Thymus (tissue), 11 donors: ENCODE measurements at regions not wholly inside any gene's neighbourhood (a gene's known extent, or its start where the extent isn't known, plus 50 kb on each side); places are given as distances from the start of the nearest gene placed in this dataset.
"Not testable (repeated sequence)": the region's sequence is repeated elsewhere in the genome, so short reads cannot be mapped to it uniquely, and the experiment has no call there.

Experiments used
- DNase-seq, 9 donors: peaks; one replicate each; pipeline ENCODE4 v3.0.0-alpha.2; 2013; ENCODE audit warnings: low spot score in 9 of 9, low read depth in 6 of 9, missing footprints in 1 of 9
- H3K27ac ChIP-seq, 2 donors: one replicate each; pipeline ENCODE4 v1.5.1; 2013; ENCODE audit warnings: control low read depth in 1 of 2, low read depth in 1 of 2, low read length in 1 of 2, mild to moderate bottlenecking in 1 of 2, moderate library complexity in 1 of 2
- H3K27me3 ChIP-seq, 2 donors: one replicate each; pipeline ENCODE4 v1.5.1; 2013; ENCODE audit warnings: low read length in 1 of 2; ENCODE audit not compliant: control insufficient read depth in 2 of 2, insufficient read depth in 1 of 2
- H3K36me3 ChIP-seq, 2 donors: one replicate each; pipeline ENCODE4 v1.5.1; 2013; ENCODE audit warnings: low read length in 1 of 2, mild to moderate bottlenecking in 1 of 2, moderate library complexity in 1 of 2; ENCODE audit not compliant: control insufficient read depth in 2 of 2, insufficient read depth in 2 of 2
- H3K4me1 ChIP-seq, 2 donors: one replicate each; pipeline ENCODE4 v1.5.1; 2013; ENCODE audit warnings: low read length in 2 of 2; ENCODE audit not compliant: control insufficient read depth in 2 of 2, insufficient read depth in 2 of 2
- H3K4me3 ChIP-seq, 2 donors: one replicate each; pipeline ENCODE4 v1.5.1; 2013; ENCODE audit warnings: low read length in 2 of 2, control low read depth in 1 of 2, mild to moderate bottlenecking in 1 of 2
- H3K9me3 ChIP-seq, 2 donors: one replicate each; pipeline ENCODE4 v1.5.1; 2013; ENCODE audit warnings: low read length in 1 of 2, mild to moderate bottlenecking in 1 of 2; ENCODE audit not compliant: control insufficient read depth in 2 of 2, insufficient read depth in 1 of 2
- WGBS: extraction: QIAGEN DNeasy Blood & Tissue Kit; methylation state at CpG from one replicate; pipeline ENCODE4 v1.1.7; 2013; 5-methylcytosine and 5-hydroxymethylcytosine counted together
- donor health status: healthy.

GRCh38 chr11:44442893-44443673, 122.4 kb upstream of the CD82 start:
- H3K27me3 ChIP-seq, H3K4me3 ChIP-seq, H3K36me3 ChIP-seq, DNase-seq, H3K9me3 ChIP-seq, H3K27ac ChIP-seq, H3K4me1 ChIP-seq: not testable (repeated sequence)
- 95% methylated on average over 4 of the region's 4 CpGs for WGBS

- H3K4me3 ChIP-seq: no peak overlapping the region
- no peak overlapping the region for H3K27ac ChIP-seq
- no peaks in the 10 kb centered on the region for H3K4me1 ChIP-seq
- DNase-seq: no peak
- H3K9me3 ChIP-seq: no peaks in the 10 kb centered on the region
- H3K36me3 ChIP-seq: no peaks in the 10 kb centered on the region
- WGBS: 90% methylated on average over 28 of the region's 28 CpGs
- H3K27me3 ChIP-seq: peaks cover 0 to 2% of the 10 kb centered on the region in 2 donors
Observed at GRCh38 chr11:44443836-44444769, 121.4 kb upstream of the CD82 start.

GRCh38 chr11:44444770-44445321, 120.6 kb upstream of the CD82 start:
- Histone ChIP-seq H3K4me1 (no peaks in the 10 kb centered on the region), H3K9me3 (no peaks in the 10 kb centered on the region), H3K27me3 (peaks cover 0 to 2% of the 10 kb centered on the region in 2 donors), H3K4me3 (no peak overlapping the region), H3K27ac (no peak overlapping the region), H3K36me3 (no peaks in the 10 kb centered on the region)
- 61% methylated on average over 3 of the region's 3 CpGs for WGBS
- no peak for DNase-seq

GRCh38 chr11:44445500-44446365, 119.7 kb upstream of the CD82 start:
- DNase-seq: no peak
- Histone ChIP-seq H3K4me1 (no peaks in the 10 kb centered on the region), H3K36me3 (no peaks in the 10 kb centered on the region), H3K9me3 (no peaks in the 10 kb centered on the region), H3K27ac (no peak overlapping the region), H3K4me3 (no peak overlapping the region), H3K27me3 (peaks cover 0 to 2% of the 10 kb centered on the region in 2 donors)
- WGBS: 63% methylated on average over 9 of the region's 9 CpGs

- no peak for DNase-seq
- no peaks in the 10 kb centered on the region for H3K36me3 ChIP-seq
- H3K4me3 ChIP-seq: no peak overlapping the region
- no peaks in the 10 kb centered on the region for H3K9me3 ChIP-seq
- H3K27me3 ChIP-seq: peaks cover 0 to 2% of the 10 kb centered on the region in 2 donors
- H3K27ac ChIP-seq: no peak overlapping the region
- no peaks in the 10 kb centered on the region for H3K4me1 ChIP-seq
- 54% methylated on average over 7 of the region's 7 CpGs for WGBS
Observed at GRCh38 chr11:44446366-44446762, 119.1 kb upstream of the CD82 start.

- WGBS: 80% methylated on average over 9 of the region's 9 CpGs
Observed at GRCh38 chr11:44446996-44447771, 118.3 kb upstream of the CD82 start.

GRCh38 chr11:44450295-44450932, 115.0 kb upstream of the CD82 start:
- 90% methylated on average over 10 of the region's 10 CpGs for WGBS
- H3K4me3 ChIP-seq: no peak overlapping the region

More at GRCh38 chr11:44446996-44447771, 118.3 kb upstream of the CD82 start:
- DNase-seq: no peak
- Histone ChIP-seq H3K4me1 (no peaks in the 10 kb centered on the region), H3K27me3 (peaks cover 0 to 2% of the 10 kb centered on the region in 2 donors), H3K4me3 (no peak overlapping the region), H3K36me3 (no peaks in the 10 kb centered on the region), H3K27ac (no peak overlapping the region), H3K9me3 (no peaks in the 10 kb centered on the region)

GRCh38 chr11:44451706-44452105, 113.8 kb upstream of the CD82 start:
- H3K4me1 ChIP-seq: no peaks in the 10 kb centered on the region
- H3K27ac ChIP-seq: no peak overlapping the region
- no peak overlapping the region for H3K4me3 ChIP-seq
- H3K9me3 ChIP-seq: no peaks in the 10 kb centered on the region
- no peak for DNase-seq
- no peaks in the 10 kb centered on the region for H3K36me3 ChIP-seq
- H3K27me3 ChIP-seq: no peaks in the 10 kb centered on the region
- WGBS: 96% methylated on average over 3 of the region's 3 CpGs

More at GRCh38 chr11:44450295-44450932, 115.0 kb upstream of the CD82 start:
- H3K27ac ChIP-seq: no peak overlapping the region
- H3K27me3 ChIP-seq: no peaks in the 10 kb centered on the region
- no peaks in the 10 kb centered on the region for H3K9me3 ChIP-seq
- H3K4me1 ChIP-seq: no peaks in the 10 kb centered on the region
- no peak for DNase-seq
- no peaks in the 10 kb centered on the region for H3K36me3 ChIP-seq
